CD14-positive monocyte (primary cell): ENCODE measurements at regions not wholly inside any gene's neighbourhood (a gene's known extent, or its start where the extent isn't known, plus 50 kb on each side); places are given as distances from the start of the nearest gene placed in this dataset.

Experiments used
- DNase-seq, 3 donors: peaks; one replicate each; pipeline ENCODE4 v3.0.0-alpha.2; 2011 to 2022
- H2AFZ ChIP-seq: 2 replicates; pipeline ENCODE4 v1.6.0; 2012; ENCODE audit warnings: mild to moderate bottlenecking, low read depth, low read length, inconsistent platforms; ENCODE audit not compliant: insufficient read depth, poor library complexity, severe bottlenecking
- H3K27ac ChIP-seq, 2 donors: 1 replicate in 1 of 2; 2 replicates in 1 of 2; pipeline ENCODE4 v1.5.1; 2012 to 2013; ENCODE audit warnings: low read length in 2 of 2, control low read depth in 1 of 2, inconsistent platforms in 1 of 2, low read depth in 1 of 2, mild to moderate bottlenecking in 1 of 2
- H3K27me3 ChIP-seq, 2 donors: one replicate each; pipeline versions ENCODE4 v1.6.0 to v1.6.1; 2011 to 2013; ENCODE audit warnings: low read length in 2 of 2; ENCODE audit not compliant: control insufficient read depth in 2 of 2, insufficient read depth in 2 of 2
- H3K36me3 ChIP-seq, 2 donors: replicated peaks in 1 of 2; 1 replicate in 1 of 2; 2 replicates in 1 of 2; pipeline versions ENCODE4 v1.5.1 to v1.6.1; 2012 to 2013; ENCODE audit warnings: low read length in 2 of 2, control low read depth in 1 of 2, inconsistent platforms in 1 of 2, mild to moderate bottlenecking in 1 of 2; ENCODE audit not compliant: insufficient read depth in 2 of 2, control insufficient read depth in 1 of 2
- H3K4me1 ChIP-seq, 2 donors: 1 replicate in 1 of 2; 2 replicates in 1 of 2; pipeline versions ENCODE4 v1.5.1 to v1.6.1; 2012 to 2013; ENCODE audit warnings: low read length in 2 of 2, control low read depth in 1 of 2, inconsistent platforms in 1 of 2, mild to moderate bottlenecking in 1 of 2, moderate library complexity in 1 of 2; ENCODE audit not compliant: insufficient read depth in 2 of 2, control insufficient read depth in 1 of 2
- H3K4me2 ChIP-seq: replicated peaks from 2 replicates; pipeline ENCODE3; 2012; ENCODE audit warnings: low read length, moderate library complexity, mild to moderate bottlenecking; ENCODE audit not compliant: poor library complexity, severe bottlenecking; ENCODE audit errors: extremely low read depth
- H3K4me3 ChIP-seq, 3 experiments: fragments of 200-600 bp in 1 of 3; sonication (generic) in 1 of 3; replicated peaks in 1 of 3; 1 replicate in 2 of 3; 2 replicates in 1 of 3; pipeline ENCODE4 v1.5.1; 2011 to 2013; ENCODE audit warnings: low read length in 3 of 3, mild to moderate bottlenecking in 3 of 3, control low read depth in 2 of 3, low read depth in 2 of 3, inconsistent platforms in 1 of 3, moderate library complexity in 1 of 3
- H3K79me2 ChIP-seq: 2 replicates; pipeline ENCODE4 v1.6.0; 2012; ENCODE audit warnings: mild to moderate bottlenecking, control low read depth, inconsistent platforms, low read length, moderate library complexity; ENCODE audit not compliant: insufficient read depth
- H3K9ac ChIP-seq: 2 replicates; pipeline ENCODE4 v1.6.0; 2017; ENCODE audit warnings: low read length, mild to moderate bottlenecking; ENCODE audit not compliant: insufficient read depth, poor library complexity, severe bottlenecking
- H3K9me3 ChIP-seq, 2 donors: replicated peaks in 1 of 2; 1 replicate in 1 of 2; 2 replicates in 1 of 2; pipeline versions ENCODE4 v1.5.1 to v1.6.1; 2012 to 2013; ENCODE audit warnings: low read length in 2 of 2, control low read depth in 1 of 2; ENCODE audit not compliant: control insufficient read depth in 1 of 2, insufficient read depth in 1 of 2
- H4K20me1 ChIP-seq: 2 replicates; pipeline ENCODE4 v1.6.0; 2012; ENCODE audit warnings: mild to moderate bottlenecking, low read length, control low read depth, moderate library complexity; ENCODE audit not compliant: insufficient read depth
- H3K27ac Mint-ChIP-seq, 7 donors: one replicate each; pipeline ENCODE4 v1.8.0; 2020; ENCODE audit warnings: mild to moderate bottlenecking in 7 of 7, mixed read lengths in 7 of 7, moderate library complexity in 6 of 7, inconsistent platforms in 2 of 7
- H3K27me3 Mint-ChIP-seq, 3 donors: one replicate each; pipeline ENCODE4 v1.8.0; 2021 to 2022; ENCODE audit warnings: low read depth in 3 of 3, mild to moderate bottlenecking in 3 of 3, mixed read lengths in 3 of 3, moderate library complexity in 3 of 3, inconsistent platforms in 1 of 3
- H3K36me3 Mint-ChIP-seq, 2 donors: one replicate each; pipeline ENCODE4 v1.8.0; 2020; ENCODE audit warnings: mixed read lengths in 2 of 2, inconsistent platforms in 1 of 2, mild to moderate bottlenecking in 1 of 2
- H3K4me1 Mint-ChIP-seq: one replicate; pipeline ENCODE4 v1.8.0; 2020; ENCODE audit warnings: mild to moderate bottlenecking, mixed read lengths
- H3K4me3 Mint-ChIP-seq, 2 donors: one replicate each; pipeline ENCODE4 v1.8.0; 2020; ENCODE audit warnings: mild to moderate bottlenecking in 2 of 2, mixed read lengths in 2 of 2, moderate library complexity in 1 of 2
- H3K9me3 Mint-ChIP-seq, 7 donors: one replicate each; pipeline ENCODE4 v1.8.0; 2020 to 2022; ENCODE audit warnings: mixed read lengths in 7 of 7, mild to moderate bottlenecking in 6 of 7, moderate library complexity in 6 of 7, inconsistent platforms in 2 of 7
- CTCF ChIP-seq: fragments of 200-600 bp; IDR thresholded peaks from one replicate; pipeline ENCODE4 v1.8.0; 2022; ENCODE audit warnings: antibody characterized with exemption, mild to moderate bottlenecking
- WGBS: methylation state at CpG from one replicate; pipeline ENCODE4 v1.1.5; 2013; ENCODE audit warnings: missing lambda C conversion rate; ENCODE audit not compliant: insufficient coverage; 5-methylcytosine and 5-hydroxymethylcytosine counted together
- intact Hi-C, 2 donors: fragments of 100-400 bp; cut with micrococcal nuclease; formaldehyde crosslinking; loops; one replicate each; pipeline versions ENCODE4 v1.15.0 to v1.15.1; 2023

GRCh38 chr2:59008950-59009349 lies 767.8 kb upstream of the FANCL start:
- Mint-ChIP-seq H3K27me3 (no peaks in the 10 kb centered on the region), H3K4me3 (no peak overlapping the region), H3K36me3 (no peaks in the 10 kb centered on the region), H3K4me1 (no peaks in the 10 kb centered on the region), H3K9me3 (peaks cover 0 to 6% (median 0%) of the 10 kb centered on the region in 7 donors), H3K27ac (no peak overlapping the region)
- Histone ChIP-seq H4K20me1 (no peaks in the 10 kb centered on the region), H3K36me3 (no peaks in the 10 kb centered on the region), H3K9me3 (no peaks in the 10 kb centered on the region), H3K9ac (no peak overlapping the region), H3K27ac (no peak overlapping the region), H3K4me2 (no peak overlapping the region), H2AFZ (no peak overlapping the region), H3K4me1 (no peaks in the 10 kb centered on the region), H3K4me3 (no peak overlapping the region), H3K79me2 (no peaks in the 10 kb centered on the region), H3K27me3 (no peaks in the 10 kb centered on the region)
- no peak for DNase-seq
- intact Hi-C loops: no loop called here
- no peak for TF ChIP-seq CTCF

- Histone ChIP-seq H2AFZ (no peak overlapping the region), H3K9me3 (no peaks in the 10 kb centered on the region), H3K79me2 (no peaks in the 10 kb centered on the region), H3K27me3 (no peaks in the 10 kb centered on the region), H3K9ac (no peak overlapping the region), H4K20me1 (no peaks in the 10 kb centered on the region), H3K4me3 (no peak overlapping the region), H3K36me3 (no peaks in the 10 kb centered on the region), H3K27ac (no peak overlapping the region), H3K4me2 (no peak overlapping the region), H3K4me1 (no peaks in the 10 kb centered on the region)
- 89% methylated on average over 3 of the region's 5 CpGs for WGBS
- Mint-ChIP-seq H3K4me1 (no peaks in the 10 kb centered on the region), H3K27me3 (no peaks in the 10 kb centered on the region), H3K9me3 (peaks cover 0 to 3% (median 0%) of the 10 kb centered on the region in 7 donors), H3K4me3 (no peak overlapping the region), H3K27ac (no peak overlapping the region), H3K36me3 (no peaks in the 10 kb centered on the region)
- intact Hi-C loops: no loop called here
- no peak for TF ChIP-seq CTCF
- no peak for DNase-seq
Observed at GRCh38 chr2:59005836-59006615, 764.9 kb upstream of the FANCL start.
